Stimulated activated CD8-positive, alpha-beta memory T cell treated with anti-CD3 and anti-CD28 coated beads, Interleukin-7, amount 100 ng/mL, for 4 hours (primary cell): ENCODE measurements at regions not wholly inside any gene's neighbourhood (a gene's known extent, or its start where the extent isn't known, plus 50 kb on each side); places are given as distances from the start of the nearest gene placed in this dataset.

Experiments used
- DNase-seq, 2 donors: peaks; one replicate each; pipeline ENCODE4 v3.0.0-alpha.2; 2020; ENCODE audit warnings: low read depth in 2 of 2

- no peak for DNase-seq
These were observed 300.5 kb downstream of the KLF6 start for GRCh38 chr10:3484306-3485056.

GRCh38 chr10:3482200-3482993, 302.6 kb downstream of the KLF6 start:
- DNase-seq = no peak

- DNase-seq = no peak
These were observed 303.5 kb downstream of the KLF6 start for GRCh38 chr10:3481496-3481895.

- no peak for DNase-seq
These were observed 304.1 kb downstream of the KLF6 start for GRCh38 chr10:3480990-3481315.

- no peak for DNase-seq
These were observed 304.6 kb downstream of the KLF6 start for GRCh38 chr10:3480281-3480989.

GRCh38 chr10:3478632-3479240, 306.2 kb upstream of the PITRM1 start:
- no peak for DNase-seq

- DNase-seq = no peak
These were observed 305.6 kb upstream of the PITRM1 start for GRCh38 chr10:3478153-3478552.

GRCh38 chr10:3477683-3478082, 305.1 kb upstream of the PITRM1 start:
- no peak for DNase-seq

- no peak for DNase-seq
These were observed 304.3 kb upstream of the PITRM1 start for GRCh38 chr10:3476640-3477448.

GRCh38 chr10:3476186-3476585, 303.6 kb upstream of the PITRM1 start:
- no peak for DNase-seq

- DNase-seq = no peak
These were observed 302.8 kb upstream of the PITRM1 start for GRCh38 chr10:3475367-3475766.

- no peak for DNase-seq
These were observed 301.7 kb upstream of the PITRM1 start for GRCh38 chr10:3474266-3474665.

GRCh38 chr10:3473271-3473670, 300.7 kb upstream of the PITRM1 start:
- no peak for DNase-seq

- no peak for DNase-seq
These were observed 299.9 kb upstream of the PITRM1 start for GRCh38 chr10:3472287-3473051.

- DNase-seq = no peak
These were observed 299.3 kb upstream of the PITRM1 start for GRCh38 chr10:3471927-3472286.

GRCh38 chr10:3471472-3471871, 298.9 kb upstream of the PITRM1 start:
- no peak for DNase-seq

GRCh38 chr10:3470191-3470590, 297.6 kb upstream of the PITRM1 start:
- no peak for DNase-seq

GRCh38 chr10:3469639-3470020, 297.0 kb upstream of the PITRM1 start:
- DNase-seq = no peak

GRCh38 chr10:3468919-3469638, 296.5 kb upstream of the PITRM1 start:
- DNase-seq = no peak
